NCI-H524 treated with DMSO at 0.1 percent for 48 hours (cell line): ENCODE measurements at regions not wholly inside any gene's neighbourhood (a gene's known extent, or its start where the extent isn't known, plus 50 kb on each side); places are given as distances from the start of the nearest gene placed in this dataset.

ENCODE experiments used
- DNase-seq: peaks from one replicate; lab custom pipeline; 2025; lab: John Stamatoyannopoulos, UW

- DNase-seq, result no peak
These were observed 52.0 kb upstream of the SALL3 start for GRCh38 chr18:78927616-78928015.

DNA sequence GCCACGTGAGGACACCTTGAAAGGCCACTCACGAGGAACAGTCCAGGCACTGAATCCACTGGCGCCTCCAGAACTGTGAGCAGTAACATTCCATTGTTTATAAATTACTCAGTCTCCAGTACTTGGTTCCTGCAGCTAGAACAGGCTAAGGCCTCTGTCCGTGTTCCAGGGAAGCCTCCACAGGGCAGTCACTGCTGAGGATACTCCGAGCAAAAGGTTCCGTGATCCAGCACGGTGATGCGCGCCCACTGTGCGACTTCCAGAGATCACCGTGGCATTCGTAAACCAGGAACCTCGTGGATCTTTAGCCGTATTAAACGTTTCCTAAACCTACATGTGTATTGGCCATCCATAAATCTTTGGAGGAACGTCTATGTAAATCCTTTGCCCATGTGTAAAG is 51.5 kb upstream of the SALL3 start:
- DNase-seq, result no peak

GRCh38 chr18:78929516-78929915 is 50.1 kb upstream of the SALL3 start:
- DNase-seq, result no peak
